Thyroid gland (tissue), 4 donors: ENCODE measurements at regions not wholly inside any gene's neighbourhood (a gene's known extent, or its start where the extent isn't known, plus 50 kb on each side); places are given as distances from the start of the nearest gene placed in this dataset.

Experiments
- DNase-seq, 2 donors: peaks; one replicate each; pipeline ENCODE4 v3.0.0-alpha.2; 2019
- H3K27ac ChIP-seq, 3 donors: fragments of 200-600 bp; sonication (generic); 1 replicate in 2 of 3; 2 replicates in 1 of 3; pipeline ENCODE4 v1.5.1; 2016 to 2019; ENCODE audit warnings: mild to moderate bottlenecking in 1 of 3, moderate library complexity in 1 of 3
- H3K27me3 ChIP-seq: fragments of 200-600 bp; sonication (generic); one replicate; pipeline ENCODE4 v1.5.1; 2019
- H3K36me3 ChIP-seq, 2 donors: fragments of 200-600 bp; sonication (generic); one replicate each; pipeline ENCODE4 v1.5.1; 2016 to 2019
- H3K4me1 ChIP-seq, 2 donors: fragments of 200-600 bp; sonication (generic); one replicate each; pipeline ENCODE4 v1.5.1; 2017 to 2019
- H3K4me3 ChIP-seq, 3 donors: fragments of 200-600 bp; sonication (generic); replicated peaks in 1 of 3; 1 replicate in 2 of 3; 2 replicates in 1 of 3; pipeline ENCODE4 v1.5.1; 2016; ENCODE audit warnings: mild to moderate bottlenecking in 1 of 3
- H3K9me3 ChIP-seq: fragments of 200-600 bp; sonication (generic); one replicate; pipeline ENCODE4 v1.5.1; 2017
- POLR2A ChIP-seq, 2 donors: fragments of 450-650 bp; IDR thresholded peaks; one replicate each; pipeline ENCODE4 v1.6.1; 2017; ENCODE audit warnings: antibody characterized with exemption in 2 of 2, mild to moderate bottlenecking in 2 of 2, moderate library complexity in 1 of 2
- WGBS, 2 donors: methylation state at CpG; one replicate each; pipeline ENCODE4 v1.1.5; 2017; 5-methylcytosine and 5-hydroxymethylcytosine counted together
- intact Hi-C: fragments of 100-400 bp; cut with DNase I; formaldehyde crosslinking; loops from one replicate; pipeline ENCODE4 v1.15.1; 2023
- TF ChIP-seq, protein P1 (sequence below), 6 experiments: fragments of 200-600 bp in 3 of 6; fragments of 450-650 bp in 3 of 6; sonication (generic) in 3 of 6; IDR thresholded peaks; one replicate each; pipeline ENCODE4 v1.5.1; 2016 to 2019; ENCODE audit warnings: antibody characterized with exemption in 6 of 6, mild to moderate bottlenecking in 2 of 6, inconsistent platforms in 1 of 6, moderate library complexity in 1 of 6

DNA sequence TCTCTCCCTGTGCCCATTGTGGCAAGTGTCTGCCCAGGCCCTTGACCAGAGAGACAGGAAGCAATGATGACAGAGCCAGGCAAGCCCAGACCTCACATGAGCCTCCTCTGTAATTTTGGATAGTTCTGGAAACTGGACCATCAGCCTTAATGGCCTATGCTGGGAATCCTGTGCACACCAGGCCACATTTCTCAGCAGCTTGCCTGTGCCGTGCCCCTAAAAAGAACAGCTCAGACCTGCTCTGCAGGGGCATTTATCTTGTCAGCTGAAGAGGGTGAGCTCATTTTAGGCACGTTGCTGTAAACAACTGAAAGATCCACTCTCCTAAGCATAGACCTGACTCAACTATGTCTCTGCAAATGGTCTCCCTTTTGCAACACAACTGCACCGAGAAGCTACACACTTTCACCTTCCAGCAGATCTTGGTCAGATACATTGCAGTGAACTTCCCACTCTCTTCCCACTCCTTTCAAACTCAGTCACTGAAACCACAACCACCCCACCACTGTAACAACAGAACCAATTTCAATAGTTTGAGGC, 53.5 kb upstream of the BACH1 start:
- no peak for DNase-seq
- no peaks in the 10 kb centered on the region for H3K9me3 ChIP-seq
- H3K27ac ChIP-seq = no peak overlapping the region
- H3K4me1 ChIP-seq = no peaks in the 10 kb centered on the region
- no peaks in the 10 kb centered on the region for H3K27me3 ChIP-seq
- H3K36me3 ChIP-seq = no peaks in the 10 kb centered on the region
- intact Hi-C loops = no loop called here
- WGBS, 2 donors = 45 to 56% methylated on average over 3 of the region's 3 CpGs
- H3K4me3 ChIP-seq = no peak overlapping the region
- no peak for TF ChIP-seq POLR2A (IDR thresholded peaks at IDR 0.05)
- TF ChIP-seq, protein P1, sequence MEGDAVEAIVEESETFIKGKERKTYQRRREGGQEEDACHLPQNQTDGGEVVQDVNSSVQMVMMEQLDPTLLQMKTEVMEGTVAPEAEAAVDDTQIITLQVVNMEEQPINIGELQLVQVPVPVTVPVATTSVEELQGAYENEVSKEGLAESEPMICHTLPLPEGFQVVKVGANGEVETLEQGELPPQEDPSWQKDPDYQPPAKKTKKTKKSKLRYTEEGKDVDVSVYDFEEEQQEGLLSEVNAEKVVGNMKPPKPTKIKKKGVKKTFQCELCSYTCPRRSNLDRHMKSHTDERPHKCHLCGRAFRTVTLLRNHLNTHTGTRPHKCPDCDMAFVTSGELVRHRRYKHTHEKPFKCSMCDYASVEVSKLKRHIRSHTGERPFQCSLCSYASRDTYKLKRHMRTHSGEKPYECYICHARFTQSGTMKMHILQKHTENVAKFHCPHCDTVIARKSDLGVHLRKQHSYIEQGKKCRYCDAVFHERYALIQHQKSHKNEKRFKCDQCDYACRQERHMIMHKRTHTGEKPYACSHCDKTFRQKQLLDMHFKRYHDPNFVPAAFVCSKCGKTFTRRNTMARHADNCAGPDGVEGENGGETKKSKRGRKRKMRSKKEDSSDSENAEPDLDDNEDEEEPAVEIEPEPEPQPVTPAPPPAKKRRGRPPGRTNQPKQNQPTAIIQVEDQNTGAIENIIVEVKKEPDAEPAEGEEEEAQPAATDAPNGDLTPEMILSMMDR (IDR thresholded peaks at IDR 0.05) = no peak

- no peak overlapping the region for H3K27ac ChIP-seq
- no peak for DNase-seq
- TF ChIP-seq, protein P1 (IDR thresholded peaks at IDR 0.05) = no peak
- TF ChIP-seq POLR2A (IDR thresholded peaks at IDR 0.05) = no peak
- no peaks in the 10 kb centered on the region for H3K36me3 ChIP-seq
- H3K4me1 ChIP-seq = no peaks in the 10 kb centered on the region
- H3K27me3 ChIP-seq = no peaks in the 10 kb centered on the region
- H3K4me3 ChIP-seq = no peak overlapping the region
- intact Hi-C loops = no loop called here
- no peaks in the 10 kb centered on the region for H3K9me3 ChIP-seq
These were observed 52.9 kb upstream of the BACH1 start for GRCh38 chr21:29245863-29246262.

GRCh38 chr21:29246614-29247013, 52.1 kb upstream of the BACH1 start:
- WGBS, 2 donors = 92 to 93% methylated on average over 2 of the region's 2 CpGs
- TF ChIP-seq, protein P1 (IDR thresholded peaks at IDR 0.05) = no peak
- TF ChIP-seq POLR2A (IDR thresholded peaks at IDR 0.05) = no peak
- Histone ChIP-seq H3K27ac (no peak overlapping the region), H3K27me3 (no peaks in the 10 kb centered on the region), H3K9me3 (no peaks in the 10 kb centered on the region), H3K36me3 (no peaks in the 10 kb centered on the region), H3K4me1 (no peaks in the 10 kb centered on the region), H3K4me3 (no peak overlapping the region)
- intact Hi-C loops = no loop called here
- DNase-seq = no peak

GRCh38 chr21:29248124-29248523, 50.6 kb upstream of the BACH1 start:
- intact Hi-C loops = no loop called here
- Histone ChIP-seq H3K4me3 (no peak overlapping the region), H3K27me3 (no peaks in the 10 kb centered on the region), H3K36me3 (no peaks in the 10 kb centered on the region), H3K4me1 (no peaks in the 10 kb centered on the region), H3K9me3 (no peaks in the 10 kb centered on the region), H3K27ac (no peak overlapping the region)
- no peak for DNase-seq
- WGBS, 2 donors = 48 to 54% methylated on average over 1 of the region's 1 CpG
- no peak for TF ChIP-seq POLR2A (IDR thresholded peaks at IDR 0.05)
- TF ChIP-seq, protein P1 (IDR thresholded peaks at IDR 0.05) = no peak
